ENCODE measurements at regions not wholly inside any gene's neighbourhood (a gene's known extent, or its start where the extent isn't known, plus 50 kb on each side); places are given as distances from the start of the nearest gene placed in this dataset.

DNA sequence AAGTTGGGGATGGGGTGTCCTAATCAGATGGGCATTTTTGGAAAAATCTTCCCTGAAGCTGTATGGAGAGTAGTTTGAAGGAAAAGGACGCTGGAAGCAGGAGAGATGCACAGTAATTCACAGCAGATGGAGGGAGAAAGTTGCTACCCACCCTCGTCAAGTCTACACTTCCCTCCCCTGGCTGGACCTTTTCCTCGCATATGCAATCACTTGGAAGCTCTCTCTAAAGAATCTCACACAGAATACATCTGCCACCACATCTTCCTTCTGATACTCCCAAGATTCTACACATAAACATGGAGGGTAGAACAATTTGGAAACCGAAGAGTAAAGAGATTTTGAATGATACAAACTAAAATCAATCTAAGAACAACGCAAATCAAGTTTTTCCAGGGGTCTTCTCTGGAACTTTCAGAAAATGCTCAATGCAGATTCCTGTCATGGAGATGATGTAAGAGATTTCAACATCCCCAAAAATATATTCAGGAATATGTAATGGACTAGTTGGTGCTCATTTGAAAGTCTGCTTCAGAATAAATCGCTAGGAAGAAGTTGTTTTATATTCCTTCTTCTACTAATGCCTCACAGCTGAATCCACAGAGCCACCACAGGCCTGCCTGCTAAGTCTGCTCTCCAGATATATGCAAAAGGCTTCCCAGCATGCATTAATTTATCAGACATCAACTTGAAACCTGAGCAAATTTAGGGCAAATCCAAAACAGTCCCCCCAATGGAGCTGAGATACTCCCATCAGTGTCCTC is 291.5 kb downstream of the LRATD1 start:
- H3K79me2 ChIP-seq (ENCODE audit: control insufficient read depth, insufficient read depth, low read length) = no peaks in the 10 kb centered on the region
- intact Hi-C loops (cut with micrococcal nuclease) = no loop called here
- no peak overlapping the region for H3K4me3 Mint-ChIP-seq
- no peak overlapping the region for H3K27ac Mint-ChIP-seq
- WGBS (ENCODE audit: insufficient coverage) = 72% methylated on average over 2 of the region's 6 CpGs
- peaks cover 6% of the 10 kb centered on the region for H3K9me3 Mint-ChIP-seq (ENCODE audit: insufficient read depth)
- no peak overlapping the region for H3K4me3 ChIP-seq (ENCODE audit: control extremely low read depth in 1 of 5, extremely low read depth in 1 of 5, insufficient read depth in 1 of 5, low read depth in 2 of 5, low read length in 4 of 5)
- no peak for ATAC-seq (ENCODE audit: low read depth)
- H3K4me2 ChIP-seq (replicated peaks; ENCODE audit: low read depth, low read length, poor library complexity, severe bottlenecking) = no peak overlapping the region
- H3K4me1 ChIP-seq (ENCODE audit: control insufficient read depth in 2 of 2, insufficient read depth in 2 of 2, low read length in 2 of 2) = no peaks in the 10 kb centered on the region
- no peak overlapping the region for H3K9ac ChIP-seq (ENCODE audit: low read length)
- no peaks in the 10 kb centered on the region for H3K9me3 ChIP-seq (ENCODE audit: control extremely low read depth in 1 of 3, control insufficient read depth in 2 of 3, insufficient read depth in 1 of 3, low read length in 2 of 3)
- H3K4me1 Mint-ChIP-seq = no peaks in the 10 kb centered on the region
- no peaks in the 10 kb centered on the region for H3K27me3 ChIP-seq (replicated peaks in 1 of 4; ENCODE audit: control extremely low read depth in 1 of 4, control insufficient read depth in 3 of 4, insufficient read depth in 4 of 4, low read length in 3 of 4)
- H3K27ac ChIP-seq (ENCODE audit: low read length in 2 of 2) = no peak overlapping the region
- H3K36me3 ChIP-seq (replicated peaks in 1 of 2; ENCODE audit: control extremely low read depth in 1 of 2, control insufficient read depth in 1 of 2, extremely low read depth in 1 of 2, insufficient read depth in 2 of 2, low read length in 1 of 2) = no peaks in the 10 kb centered on the region
- POLR2A ChIA-PET = no interaction called here
- no peak overlapping the region for H2AFZ ChIP-seq (ENCODE audit: insufficient read depth, low read depth, low read length, poor library complexity, severe bottlenecking)
- no peak for TF ChIP-seq EZH2 (IDR thresholded peaks at IDR 0.05; ENCODE audit: borderline replicate concordance, insufficient read depth, low read depth, low read length, poor library complexity, severe bottlenecking)
- TF ChIP-seq, protein P1, sequence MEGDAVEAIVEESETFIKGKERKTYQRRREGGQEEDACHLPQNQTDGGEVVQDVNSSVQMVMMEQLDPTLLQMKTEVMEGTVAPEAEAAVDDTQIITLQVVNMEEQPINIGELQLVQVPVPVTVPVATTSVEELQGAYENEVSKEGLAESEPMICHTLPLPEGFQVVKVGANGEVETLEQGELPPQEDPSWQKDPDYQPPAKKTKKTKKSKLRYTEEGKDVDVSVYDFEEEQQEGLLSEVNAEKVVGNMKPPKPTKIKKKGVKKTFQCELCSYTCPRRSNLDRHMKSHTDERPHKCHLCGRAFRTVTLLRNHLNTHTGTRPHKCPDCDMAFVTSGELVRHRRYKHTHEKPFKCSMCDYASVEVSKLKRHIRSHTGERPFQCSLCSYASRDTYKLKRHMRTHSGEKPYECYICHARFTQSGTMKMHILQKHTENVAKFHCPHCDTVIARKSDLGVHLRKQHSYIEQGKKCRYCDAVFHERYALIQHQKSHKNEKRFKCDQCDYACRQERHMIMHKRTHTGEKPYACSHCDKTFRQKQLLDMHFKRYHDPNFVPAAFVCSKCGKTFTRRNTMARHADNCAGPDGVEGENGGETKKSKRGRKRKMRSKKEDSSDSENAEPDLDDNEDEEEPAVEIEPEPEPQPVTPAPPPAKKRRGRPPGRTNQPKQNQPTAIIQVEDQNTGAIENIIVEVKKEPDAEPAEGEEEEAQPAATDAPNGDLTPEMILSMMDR (IDR thresholded peaks at IDR 0.05) = no peak
- CTCF ChIA-PET = no interaction called here
- H3K27me3 Mint-ChIP-seq = no peaks in the 10 kb centered on the region
- no peak for DNase-seq
- no peaks in the 10 kb centered on the region for H4K20me1 ChIP-seq (ENCODE audit: control insufficient read depth, insufficient read depth, low read length, poor library complexity, severe bottlenecking)

DNA sequence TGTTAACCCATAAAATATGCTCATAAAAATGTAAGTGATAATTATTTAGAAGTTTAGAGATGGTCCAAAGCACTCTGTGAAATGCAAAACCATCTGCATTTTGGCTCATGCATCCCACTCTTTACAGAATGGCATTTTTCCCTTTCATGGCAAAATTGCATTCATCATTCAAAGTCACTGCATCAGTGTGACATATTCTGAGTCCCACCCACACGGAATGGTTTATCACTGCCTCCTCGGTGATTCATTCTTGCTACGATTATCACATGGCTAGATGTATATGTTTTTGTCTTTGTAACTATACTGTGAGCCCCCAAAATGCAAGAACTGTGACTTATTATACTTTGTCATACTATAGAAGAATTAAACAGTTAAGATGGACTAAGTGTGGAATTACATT is 293.0 kb downstream of the LRATD1 start:
- H3K9me3 ChIP-seq (ENCODE audit: control extremely low read depth in 1 of 3, control insufficient read depth in 2 of 3, insufficient read depth in 1 of 3, low read length in 2 of 3) = no peaks in the 10 kb centered on the region
- Mint-ChIP-seq H3K27me3 (no peaks in the 10 kb centered on the region), H3K9me3 (ENCODE audit: insufficient read depth) (peaks cover 6% of the 10 kb centered on the region), H3K4me3 (no peak overlapping the region), H3K27ac (no peak overlapping the region), H3K4me1 (no peaks in the 10 kb centered on the region)
- intact Hi-C loops (cut with micrococcal nuclease) = no loop called here
- H2AFZ ChIP-seq (ENCODE audit: insufficient read depth, low read depth, low read length, poor library complexity, severe bottlenecking) = no peak overlapping the region
- H3K27me3 ChIP-seq (replicated peaks in 1 of 4; ENCODE audit: control extremely low read depth in 1 of 4, control insufficient read depth in 3 of 4, insufficient read depth in 4 of 4, low read length in 3 of 4) = no peaks in the 10 kb centered on the region
- H3K4me3 ChIP-seq (ENCODE audit: control extremely low read depth in 1 of 5, extremely low read depth in 1 of 5, insufficient read depth in 1 of 5, low read depth in 2 of 5, low read length in 4 of 5) = no peak overlapping the region
- POLR2A ChIA-PET = no interaction called here
- H3K4me1 ChIP-seq (ENCODE audit: control insufficient read depth in 2 of 2, insufficient read depth in 2 of 2, low read length in 2 of 2) = no peaks in the 10 kb centered on the region
- no peak overlapping the region for H3K4me2 ChIP-seq (replicated peaks; ENCODE audit: low read depth, low read length, poor library complexity, severe bottlenecking)
- no peaks in the 10 kb centered on the region for H3K36me3 ChIP-seq (replicated peaks in 1 of 2; ENCODE audit: control extremely low read depth in 1 of 2, control insufficient read depth in 1 of 2, extremely low read depth in 1 of 2, insufficient read depth in 2 of 2, low read length in 1 of 2)
- no peak overlapping the region for H3K9ac ChIP-seq (ENCODE audit: low read length)
- no peaks in the 10 kb centered on the region for H3K79me2 ChIP-seq (ENCODE audit: control insufficient read depth, insufficient read depth, low read length)
- no peaks in the 10 kb centered on the region for H4K20me1 ChIP-seq (ENCODE audit: control insufficient read depth, insufficient read depth, low read length, poor library complexity, severe bottlenecking)
- no peak for ATAC-seq (ENCODE audit: low read depth)
- no peak overlapping the region for H3K27ac ChIP-seq (ENCODE audit: low read length in 2 of 2)
- no peak for DNase-seq
- no CpG with 5 or more reads among the region's 3 CpGs for WGBS (ENCODE audit: insufficient coverage)
- TF ChIP-seq EZH2 (IDR thresholded peaks at IDR 0.05; ENCODE audit: borderline replicate concordance, insufficient read depth, low read depth, low read length, poor library complexity, severe bottlenecking) = no peak
- TF ChIP-seq, protein P1 (IDR thresholded peaks at IDR 0.05) = no peak
- CTCF ChIA-PET = no interaction called here

All from B cell (primary cell).